HEK293 (cell line): ENCODE measurements at regions not wholly inside any gene's neighbourhood (a gene's known extent, or its start where the extent isn't known, plus 50 kb on each side); places are given as distances from the start of the nearest gene placed in this dataset.

Experiments
- CTCF ChIA-PET: fragments of 350-600 bp; formaldehyde crosslinking; extraction: SDS; loops from one replicate; lab custom pipeline; 2021; ENCODE audit warnings: antibody characterized with exemption; lab: Yijun Ruan, JAX
- POLR2A ChIA-PET: fragments of 300-600 bp; formaldehyde crosslinking; extraction: SDS; loops from one replicate; lab custom pipeline; 2020; ENCODE audit warnings: antibody characterized with exemption, inconsistent platforms; lab: Yijun Ruan, JAX
- H3K27ac ChIP-seq: fragments of 200-500 bp; sonication (Bioruptor generic); 2 replicates; pipeline ENCODE4 v1.5.1; 2014; ENCODE audit warnings: low read depth, low read length, control low read depth, inconsistent platforms; ENCODE audit errors: extremely low read depth
- H3K36me3 ChIP-seq, 2 experiments: fragments of 200-500 bp in 1 of 2; sonication (Bioruptor generic) in 1 of 2; 1 replicate in 1 of 2; 2 replicates in 1 of 2; pipeline ENCODE4 v1.5.1; 2014 to 2017; ENCODE audit warnings: inconsistent platforms in 2 of 2, low read length in 2 of 2; ENCODE audit not compliant: control insufficient read depth in 2 of 2, insufficient read depth in 1 of 2
- H3K4me1 ChIP-seq: fragments of 200-500 bp; sonication (Bioruptor generic); 2 replicates; pipeline ENCODE4 v1.5.1; 2014; ENCODE audit warnings: mild to moderate bottlenecking, low read length, inconsistent platforms; ENCODE audit not compliant: control insufficient read depth, insufficient read depth
- H3K4me3 ChIP-seq: 2 replicates; pipeline ENCODE4 v1.5.1; 2011; ENCODE audit warnings: low read depth, mild to moderate bottlenecking, control low read depth, low read length, moderate library complexity
- H3K9me3 ChIP-seq: fragments of 200-500 bp; sonication (Bioruptor generic); 2 replicates; pipeline ENCODE4 v1.5.1; 2014; ENCODE audit warnings: low read depth, low read length, inconsistent platforms; ENCODE audit not compliant: control insufficient read depth, insufficient read depth
- ELK4 ChIP-seq: IDR thresholded peaks from 2 replicates; pipeline ENCODE4 v1.6.1; 2011; ENCODE audit warnings: mild to moderate bottlenecking, low read depth, low read length, borderline replicate concordance
- KLF7 ChIP-seq: fragments of 450-650 bp; formaldehyde crosslinking; IDR thresholded peaks from 2 replicates; pipeline ENCODE4 v1.5.1; 2016; ENCODE audit warnings: missing biosample characterization, missing genetic modification characterization, borderline replicate concordance
- PBX3 ChIP-seq: sonication (generic); formaldehyde crosslinking; IDR thresholded peaks from 2 replicates; pipeline ENCODE4 v1.8.1; 2022; ENCODE audit warnings: mild to moderate bottlenecking, moderate library complexity, missing genetic modification reagents
- YY1 ChIP-seq: fragments of 450-650 bp; formaldehyde crosslinking; IDR thresholded peaks from 2 replicates; pipeline ENCODE4 v1.5.1; 2018; ENCODE audit warnings: missing biosample characterization, missing genetic modification characterization
- ZBTB6 ChIP-seq: fragments of 450-650 bp; formaldehyde crosslinking; IDR thresholded peaks from 2 replicates; pipeline ENCODE4 v1.5.1; 2017; ENCODE audit warnings: missing biosample characterization, missing genetic modification characterization
- ZFP41 ChIP-seq: fragments of 450-650 bp; formaldehyde crosslinking; IDR thresholded peaks from 2 replicates; pipeline ENCODE4 v1.5.1; 2016; ENCODE audit warnings: missing biosample characterization, missing genetic modification characterization, borderline replicate concordance
- ZNF10 ChIP-seq: fragments of 450-650 bp; formaldehyde crosslinking; IDR thresholded peaks from 2 replicates; pipeline ENCODE4 v1.5.1; 2017; ENCODE audit warnings: missing biosample characterization, missing genetic modification characterization
- ZNF140 ChIP-seq: fragments of 450-650 bp; formaldehyde crosslinking; IDR thresholded peaks from 2 replicates; pipeline ENCODE4 v1.5.1; 2016; ENCODE audit warnings: missing biosample characterization, missing genetic modification characterization
- ZNF19 ChIP-seq: fragments of 450-650 bp; formaldehyde crosslinking; IDR thresholded peaks from 2 replicates; pipeline ENCODE4; 2016; ENCODE audit warnings: missing biosample characterization, missing genetic modification characterization, low read depth
- ZNF24 ChIP-seq: fragments of 450-650 bp; formaldehyde crosslinking; IDR thresholded peaks from 2 replicates; pipeline ENCODE4 v1.5.1; 2016; ENCODE audit warnings: missing biosample characterization, missing genetic modification characterization
- ZNF266 ChIP-seq: fragments of 450-650 bp; formaldehyde crosslinking; IDR thresholded peaks from 2 replicates; pipeline ENCODE4 v1.5.1; 2016; ENCODE audit warnings: missing biosample characterization, missing genetic modification characterization, low read depth
- ZNF324 ChIP-seq: fragments of 450-650 bp; formaldehyde crosslinking; IDR thresholded peaks from 2 replicates; pipeline ENCODE4 v1.5.1; 2016; ENCODE audit warnings: missing biosample characterization, missing genetic modification characterization
- ZNF449 ChIP-seq: fragments of 450-650 bp; formaldehyde crosslinking; IDR thresholded peaks from 2 replicates; pipeline ENCODE4 v1.5.1; 2017; ENCODE audit warnings: missing biosample characterization, mild to moderate bottlenecking, missing genetic modification characterization, moderate library complexity
- ZNF521 ChIP-seq: fragments of 450-650 bp; formaldehyde crosslinking; IDR thresholded peaks from 2 replicates; pipeline ENCODE4 v1.5.1; 2017; ENCODE audit warnings: missing biosample characterization, mild to moderate bottlenecking, missing genetic modification characterization
- ZNF529 ChIP-seq: fragments of 450-650 bp; formaldehyde crosslinking; IDR thresholded peaks from 2 replicates; pipeline ENCODE4 v1.5.1; 2017; ENCODE audit warnings: missing genetic modification characterization, missing biosample characterization; ENCODE audit not compliant: insufficient replicate concordance
- ZNF555 ChIP-seq: fragments of 450-650 bp; formaldehyde crosslinking; conservative IDR thresholded peaks from 2 replicates; pipeline ENCODE4 v1.5.1; 2017; ENCODE audit warnings: missing biosample characterization, mild to moderate bottlenecking, missing genetic modification characterization, inconsistent platforms
- ZNF596 ChIP-seq: fragments of 450-650 bp; IDR thresholded peaks from 2 replicates; pipeline ENCODE4 v1.5.0; 2018; ENCODE audit warnings: missing biosample characterization, mild to moderate bottlenecking, missing genetic modification characterization, moderate library complexity
- ZNF621 ChIP-seq: fragments of 450-650 bp; formaldehyde crosslinking; IDR thresholded peaks from 2 replicates; pipeline ENCODE4 v1.5.1; 2017; ENCODE audit warnings: missing biosample characterization, missing genetic modification characterization
- ZNF626 ChIP-seq: fragments of 450-650 bp; sonication (Bioruptor Pico); formaldehyde crosslinking; IDR thresholded peaks from 2 replicates; pipeline ENCODE4 v1.5.1; 2018; ENCODE audit warnings: missing biosample characterization, missing genetic modification characterization, inconsistent platforms
- ZNF707 ChIP-seq: fragments of 450-650 bp; formaldehyde crosslinking; IDR thresholded peaks from 2 replicates; pipeline ENCODE4 v1.5.1; 2016; ENCODE audit warnings: missing biosample characterization, missing genetic modification characterization
- ZSCAN5A ChIP-seq: fragments of 450-650 bp; formaldehyde crosslinking; IDR thresholded peaks from 2 replicates; pipeline ENCODE4 v1.5.1; 2016; ENCODE audit warnings: missing biosample characterization, missing genetic modification characterization

- no peak for TF ChIP-seq ZNF449 (tag by site-specific recombination)
Measured at GRCh38 chr5:116887104-116887503, 312.5 kb upstream of the SEMA6A start (continued).

GRCh38 chr5:116885825-116886224 is 311.2 kb upstream of the SEMA6A start:
- POLR2A ChIA-PET, result no interaction called here

GRCh38 chr5:116883875-116884274 is 309.3 kb upstream of the SEMA6A start:
- no peaks in the 10 kb centered on the region; the same call in 1 of the 2 replicates for H3K9me3 ChIP-seq
- H3K4me3 ChIP-seq, result no peak overlapping the region
- no peak overlapping the region for H3K27ac ChIP-seq
- no peaks in the 10 kb centered on the region for H3K4me1 ChIP-seq
- POLR2A ChIA-PET, result no interaction called here
- TF ChIP-seq ZNF596 (tag by site-specific recombination), result no peak
- no peak for TF ChIP-seq ZBTB6 (tag by site-specific recombination)
- no peak for TF ChIP-seq ZNF140 (tag by site-specific recombination)
- no peak for TF ChIP-seq ZNF626 (tag by site-specific recombination)
- no peak for TF ChIP-seq ZFP41 (tag by site-specific recombination)
- TF ChIP-seq ZNF24 (tag by site-specific recombination), result no peak
- no peak for TF ChIP-seq ZNF266
- no peak for TF ChIP-seq ZSCAN5A
- no peak for TF ChIP-seq ZNF621 (tag by site-specific recombination)
- no peak for TF ChIP-seq ZNF521
- no peak for TF ChIP-seq ZNF10 (tag by site-specific recombination)
- CTCF ChIA-PET, result interaction anchor here (0.6 kb wide), 2 partner anchors 43 to 244 kb away, joined by 3 read pairs; no protein-coding TSS in a partner anchor
- no peaks in the 10 kb centered on the region for H3K36me3 ChIP-seq

More at GRCh38 chr5:116885825-116886224, 311.2 kb upstream of the SEMA6A start:
- CTCF ChIA-PET, result no interaction called here
- Histone ChIP-seq H3K27ac (no peak overlapping the region), H3K36me3 (no peaks in the 10 kb centered on the region), H3K4me1 (no peaks in the 10 kb centered on the region), H3K4me3 (no peak overlapping the region), H3K9me3 (no peaks in the 10 kb centered on the region)
- TF ChIP-seq ZNF555 (no peak), ZNF529 (tag by site-specific recombination) (no peak), ZNF707 (tag by site-specific recombination) (no peak), ELK4 (no peak), KLF7 (tag by site-specific recombination) (no peak), ZNF324 (tag by site-specific recombination) (no peak), PBX3 (no peak), ZNF19 (no peak), YY1 (tag by site-specific recombination) (no peak)
